Lung (tissue), 11 donors: ENCODE measurements at regions not wholly inside any gene's neighbourhood (a gene's known extent, or its start where the extent isn't known, plus 50 kb on each side); places are given as distances from the start of the nearest gene placed in this dataset.

Experiments
- ATAC-seq: fragments of 200-7000 bp; cut with Tn5 transposase; one replicate; pipeline ENCODE4 v1.9.1; 2020; ENCODE audit warnings: moderate number of reproducible peaks; ENCODE audit not compliant: insufficient read depth, low FRiP score
- DNase-seq, 3 donors: peaks; one replicate each; pipeline ENCODE4 v3.0.0-alpha.2; 2013 to 2017
- H3K27ac ChIP-seq, 2 donors: one replicate each; pipeline ENCODE4 v1.5.1; 2013; ENCODE audit warnings: mild to moderate bottlenecking in 2 of 2, moderate library complexity in 2 of 2, control low read depth in 1 of 2, inconsistent platforms in 1 of 2, low read depth in 1 of 2, low read length in 1 of 2
- H3K27me3 ChIP-seq, 3 donors: one replicate each; pipeline ENCODE4 v1.5.1; 2013; ENCODE audit warnings: low read length in 2 of 3; ENCODE audit not compliant: control insufficient read depth in 3 of 3, insufficient read depth in 3 of 3
- H3K36me3 ChIP-seq, 4 donors: one replicate each; pipeline ENCODE4 v1.5.1; 2013; ENCODE audit warnings: low read length in 4 of 4, mild to moderate bottlenecking in 1 of 4, moderate library complexity in 1 of 4; ENCODE audit not compliant: control insufficient read depth in 4 of 4, insufficient read depth in 4 of 4
- H3K4me1 ChIP-seq, 5 donors: one replicate each; pipeline ENCODE4 v1.5.1; 2013; ENCODE audit warnings: low read length in 5 of 5, mild to moderate bottlenecking in 2 of 5, moderate library complexity in 1 of 5; ENCODE audit not compliant: control insufficient read depth in 5 of 5, insufficient read depth in 5 of 5
- H3K4me3 ChIP-seq: one replicate; pipeline ENCODE4 v1.5.1; 2013; ENCODE audit warnings: mild to moderate bottlenecking, control low read depth, moderate library complexity
- H3K9ac ChIP-seq, 2 donors: one replicate each; pipeline ENCODE4 v1.5.1; 2013; ENCODE audit warnings: low read length in 2 of 2, control low read depth in 1 of 2; ENCODE audit not compliant: insufficient read depth in 1 of 2
- H3K9me3 ChIP-seq, 4 donors: one replicate each; pipeline ENCODE4 v1.5.1; 2013; ENCODE audit warnings: low read length in 3 of 4, mild to moderate bottlenecking in 1 of 4, moderate library complexity in 1 of 4; ENCODE audit not compliant: control insufficient read depth in 4 of 4, insufficient read depth in 3 of 4
- CTCF ChIP-seq: IDR thresholded peaks from 2 replicates; pipeline ENCODE4 v1.5.1; 2012; ENCODE audit warnings: mild to moderate bottlenecking; ENCODE audit errors: control extremely low read depth, extremely low read depth
- WGBS, 2 donors: extraction: QIAGEN DNeasy Blood & Tissue Kit; methylation state at CpG; one replicate each; pipeline ENCODE4 v1.1.7; 2013; 5-methylcytosine and 5-hydroxymethylcytosine counted together
- donor health status: control.
- donor health status: control.
- donor health status: Bipolar disorder and iron deficiency.
- donor health status: healthy.
- donor health status: DM: yes; HTN: yes; CAD: no.

- DNase-seq (no peak), ATAC-seq (no peak)
- Histone ChIP-seq H3K27ac (no peak overlapping the region), H3K4me3 (no peak overlapping the region), H3K9me3 (peaks cover 0 to 2% (median 0%) of the 10 kb centered on the region in 4 donors), H3K36me3 (no peaks in the 10 kb centered on the region), H3K4me1 (peaks cover 0 to 3% (median 0%) of the 10 kb centered on the region in 5 donors), H3K27me3 (no peaks in the 10 kb centered on the region), H3K9ac (no peak overlapping the region)
- no peak for TF ChIP-seq CTCF
- 81 to 90% methylated on average over 5 of the region's 5 CpGs for WGBS, 2 donors
Measured at GRCh38 chr3:20698896-20699295, 512.9 kb upstream of the SGO1 start.

- H3K27me3 ChIP-seq: no peaks in the 10 kb centered on the region
- H3K9me3 ChIP-seq: peaks cover 0 to 2% (median 0%) of the 10 kb centered on the region in 4 donors
- no peak for TF ChIP-seq CTCF
- peaks cover 0 to 3% (median 0%) of the 10 kb centered on the region in 5 donors for H3K4me1 ChIP-seq
- no peaks in the 10 kb centered on the region for H3K36me3 ChIP-seq
- ATAC-seq (no peak), DNase-seq (peak in 2 of 3 donors; percentile 15 to 53)
- WGBS, 2 donors: 63% methylated on average over 4 of the region's 4 CpGs
- H3K4me3 ChIP-seq: no peak overlapping the region
- H3K27ac ChIP-seq: no peak overlapping the region
- no peak overlapping the region for H3K9ac ChIP-seq
Measured at GRCh38 chr3:20696388-20697150, 510.6 kb upstream of the SGO1 start.

- H3K4me3 ChIP-seq: no peak overlapping the region
- DNase-seq (no peak), ATAC-seq (no peak)
- no peaks in the 10 kb centered on the region for H3K4me1 ChIP-seq
- no peaks in the 10 kb centered on the region for H3K9me3 ChIP-seq
- WGBS, 2 donors: 76 to 87% methylated on average over 2 of the region's 2 CpGs
- no peak overlapping the region for H3K9ac ChIP-seq
- TF ChIP-seq CTCF: no peak
- no peaks in the 10 kb centered on the region for H3K27me3 ChIP-seq
- H3K36me3 ChIP-seq: no peaks in the 10 kb centered on the region
- no peak overlapping the region for H3K27ac ChIP-seq
Measured at GRCh38 chr3:20692675-20693074, 506.7 kb upstream of the SGO1 start.

- Histone ChIP-seq H3K9ac (no peak overlapping the region), H3K4me1 (peaks cover 0 to 5% (median 0%) of the 10 kb centered on the region in 5 donors), H3K9me3 (peaks cover 0 to 4% (median 0%) of the 10 kb centered on the region in 4 donors), H3K36me3 (no peaks in the 10 kb centered on the region), H3K4me3 (no peak overlapping the region), H3K27ac (peak overlapping the region in 1 of 2 donors; percentile 21), H3K27me3 (no peaks in the 10 kb centered on the region)
- DNase-seq (peak in 2 of 3 donors; percentile 38 to 71), ATAC-seq (no peak)
- WGBS, 2 donors: 50 to 71% methylated on average over 3 of the region's 3 CpGs
- TF ChIP-seq CTCF: no peak
Measured at GRCh38 chr3:20683910-20684309, 497.9 kb upstream of the SGO1 start.
